HG03354 (cell line): ENCODE measurements at regions not wholly inside any gene's neighbourhood (a gene's known extent, or its start where the extent isn't known, plus 50 kb on each side); places are given as distances from the start of the nearest gene placed in this dataset.

Experiments used
- ATAC-seq: cut with Tn5 transposase; IDR thresholded peaks from one replicate; pipeline ENCODE4 v1.9.1; 2021; ENCODE audit warnings: mild to moderate bottlenecking; ENCODE audit not compliant: unreplicated experiment, poor library complexity, severe bottlenecking

- ATAC-seq = no peak
Observed at GRCh38 chr10:53749439-53749838, 976.9 kb upstream of the MBL2 start.

- ATAC-seq = no peak
Observed at GRCh38 chr10:53748319-53748718, 975.7 kb upstream of the MBL2 start.

GRCh38 chr10:53744746-53745145 is 972.2 kb upstream of the MBL2 start:
- ATAC-seq = no peak

- ATAC-seq = no peak
Observed at GRCh38 chr10:53744176-53744575, 971.6 kb upstream of the MBL2 start.

- no peak for ATAC-seq
Observed at GRCh38 chr10:53737132-53737531, 964.5 kb upstream of the MBL2 start.

- ATAC-seq = no peak
Observed at GRCh38 chr10:53726921-53727320, 954.3 kb upstream of the MBL2 start.

GRCh38 chr10:53724581-53724980 is 952.0 kb upstream of the MBL2 start:
- no peak for ATAC-seq

- ATAC-seq = no peak
Observed at GRCh38 chr10:53719658-53720057, 947.1 kb upstream of the MBL2 start.

GRCh38 chr10:53716156-53716555 is 943.6 kb upstream of the MBL2 start:
- no peak for ATAC-seq

GRCh38 chr10:53713431-53713830 is 940.8 kb upstream of the MBL2 start:
- ATAC-seq = no peak

GRCh38 chr10:53702489-53702888 is 929.9 kb upstream of the MBL2 start:
- no peak for ATAC-seq

- ATAC-seq = no peak
Observed at GRCh38 chr10:53701213-53701612, 928.6 kb upstream of the MBL2 start.

GRCh38 chr10:53700278-53700677 is 927.7 kb upstream of the MBL2 start:
- ATAC-seq = no peak

GRCh38 chr10:53699684-53700083 is 927.1 kb upstream of the MBL2 start:
- ATAC-seq = no peak

- ATAC-seq = no peak
Observed at GRCh38 chr10:53699231-53699630, 926.6 kb upstream of the MBL2 start.

- ATAC-seq = no peak
Observed at GRCh38 chr10:53697038-53697437, 924.5 kb upstream of the MBL2 start.

- ATAC-seq = no peak
Observed at GRCh38 chr10:53690524-53691240, 918.1 kb upstream of the MBL2 start.

- ATAC-seq = no peak
Observed at GRCh38 chr10:53687800-53688199, 915.2 kb upstream of the MBL2 start.

- no peak for ATAC-seq
Observed at GRCh38 chr10:53682885-53683284, 910.3 kb upstream of the MBL2 start.

- ATAC-seq = no peak
Observed at GRCh38 chr10:53682458-53682857, 909.9 kb upstream of the MBL2 start.

- no peak for ATAC-seq
Observed at GRCh38 chr10:53679666-53680065, 907.1 kb upstream of the MBL2 start.

- no peak for ATAC-seq
Observed at GRCh38 chr10:53675177-53675576, 902.6 kb upstream of the MBL2 start.
